HG02870 (cell line): ENCODE measurements at regions not wholly inside any gene's neighbourhood (a gene's known extent, or its start where the extent isn't known, plus 50 kb on each side); places are given as distances from the start of the nearest gene placed in this dataset.

Experiments
- ATAC-seq: cut with Tn5 transposase; IDR thresholded peaks from one replicate; pipeline ENCODE4 v1.9.1; 2021; ENCODE audit warnings: mild to moderate bottlenecking, moderate library complexity; ENCODE audit not compliant: unreplicated experiment

- ATAC-seq: no peak
Measured at GRCh38 chr3:94673876-94674275, 611.0 kb downstream of the NSUN3 start.

- ATAC-seq: no peak
Measured at GRCh38 chr3:94686208-94686607, 623.3 kb downstream of the NSUN3 start.

- ATAC-seq: no peak
Measured at GRCh38 chr3:94693997-94694640, 631.3 kb downstream of the NSUN3 start.

DNA sequence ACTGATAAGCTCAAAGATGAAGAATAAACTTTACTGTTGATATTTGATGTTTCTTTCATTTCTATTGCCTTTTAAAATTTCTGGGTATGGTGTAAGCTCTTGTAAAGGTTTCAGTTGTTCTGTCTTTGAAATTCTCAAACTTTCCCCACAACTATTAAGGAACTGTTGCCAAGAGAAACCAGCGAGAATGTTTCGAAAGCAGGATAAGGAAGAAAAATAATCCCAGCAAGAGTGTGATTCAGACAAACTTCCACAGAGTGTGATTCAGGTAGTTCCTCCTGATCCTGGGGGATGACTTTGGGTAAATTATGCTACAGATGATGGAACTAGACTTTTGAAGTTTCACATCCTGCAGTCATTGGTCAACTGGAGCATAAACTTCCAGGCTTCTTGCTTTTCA, 632.0 kb downstream of the NSUN3 start:
- ATAC-seq: no peak

- no peak for ATAC-seq
Measured at GRCh38 chr3:94704467-94704866, 641.6 kb downstream of the NSUN3 start.

DNA sequence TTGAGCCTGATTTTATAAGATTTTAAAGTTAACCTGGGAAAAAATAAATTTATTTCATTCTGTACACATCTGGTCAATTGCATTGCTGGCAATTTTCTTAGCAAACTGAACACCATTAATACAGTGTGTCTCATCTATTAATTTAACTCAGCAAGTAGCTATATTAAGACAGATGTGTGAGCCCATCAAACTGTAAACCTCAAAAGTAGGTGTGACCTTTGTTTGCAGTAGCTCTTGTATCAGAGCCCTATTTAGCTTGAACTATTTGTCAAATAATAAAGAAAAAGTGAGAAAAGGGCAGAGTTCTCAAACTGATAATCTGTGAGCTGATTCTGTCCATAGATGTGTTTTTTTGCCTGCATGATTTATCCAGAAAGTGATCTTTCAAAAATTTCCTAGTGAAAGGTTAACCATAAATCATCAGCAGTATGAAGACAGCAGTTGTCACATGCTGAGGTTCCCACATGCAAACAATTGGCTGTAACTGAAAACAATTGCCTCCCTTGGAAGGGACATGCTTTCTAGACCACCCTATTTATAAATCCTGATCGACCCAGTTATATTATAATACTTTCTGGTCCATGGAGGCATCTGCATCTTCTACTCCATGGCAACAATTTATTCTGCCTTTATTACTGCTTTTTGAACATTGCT, 646.5 kb downstream of the NSUN3 start:
- no peak for ATAC-seq

DNA sequence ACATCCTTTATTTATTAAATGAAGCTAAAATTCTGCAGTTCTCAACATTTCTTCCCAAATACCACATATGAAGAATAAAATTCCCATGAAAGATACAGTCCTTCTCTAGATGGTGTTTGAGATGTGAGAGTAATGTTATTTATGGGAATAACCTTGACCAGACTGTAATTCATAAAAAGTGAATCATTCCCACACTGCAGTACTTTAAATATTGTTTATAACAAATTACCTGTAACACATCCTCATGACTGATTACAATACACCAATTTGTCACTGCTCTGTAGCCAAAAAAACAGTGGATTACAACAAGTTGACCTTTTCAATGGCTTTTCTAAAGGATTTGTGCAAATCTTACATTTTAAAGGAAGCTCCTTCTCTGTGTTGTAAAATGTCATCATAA, 651.3 kb downstream of the NSUN3 start:
- ATAC-seq: no peak

GRCh38 chr3:94716326-94717018, 653.6 kb downstream of the NSUN3 start:
- ATAC-seq: no peak

GRCh38 chr3:94734206-94734605, 671.3 kb downstream of the NSUN3 start:
- ATAC-seq: no peak

- ATAC-seq: no peak
Measured at GRCh38 chr3:94735354-94735753, 672.5 kb downstream of the NSUN3 start.

- no peak for ATAC-seq
Measured at GRCh38 chr3:94737116-94737515, 674.3 kb downstream of the NSUN3 start.

DNA sequence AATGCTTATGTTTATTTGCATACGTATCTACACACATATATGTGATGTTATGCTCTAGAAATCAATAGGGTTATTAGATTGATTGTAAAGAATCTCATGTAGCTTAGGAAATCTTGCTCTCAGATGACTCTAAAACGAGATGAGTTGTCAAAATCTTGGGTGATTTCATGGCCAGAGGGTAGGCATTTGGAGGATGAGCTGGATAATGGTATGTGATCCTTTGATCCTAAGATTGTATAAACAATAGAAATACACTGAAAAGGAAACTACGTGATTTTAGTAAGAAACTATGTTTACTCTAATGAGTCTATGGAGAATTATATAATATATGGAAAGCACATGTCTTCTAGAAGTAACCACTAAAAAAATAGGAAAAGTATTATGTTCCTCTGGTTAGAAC, 676.6 kb downstream of the NSUN3 start:
- ATAC-seq: no peak

- no peak for ATAC-seq
Measured at GRCh38 chr3:94758751-94759150, 695.9 kb downstream of the NSUN3 start.

DNA sequence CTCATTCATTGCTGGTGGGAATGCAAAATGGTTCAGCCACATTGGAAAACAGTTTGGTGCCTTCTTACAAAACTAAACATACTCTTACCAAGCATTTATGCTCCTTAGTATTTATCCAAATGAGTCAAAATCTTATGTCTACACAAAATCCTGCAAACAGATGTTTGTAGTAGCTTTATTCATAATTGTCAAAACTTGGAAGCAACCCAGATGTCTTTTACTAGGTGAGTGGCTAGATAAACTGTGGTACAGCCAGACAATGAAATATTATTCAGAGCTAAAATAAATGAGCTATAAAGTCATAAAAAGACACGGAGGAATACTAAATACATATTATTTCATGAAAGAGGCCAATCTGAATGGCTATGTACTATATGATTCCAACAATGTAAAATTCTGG, 709.5 kb downstream of the NSUN3 start:
- no peak for ATAC-seq

- no peak for ATAC-seq
Measured at GRCh38 chr3:94775746-94776145, 712.9 kb downstream of the NSUN3 start.

DNA sequence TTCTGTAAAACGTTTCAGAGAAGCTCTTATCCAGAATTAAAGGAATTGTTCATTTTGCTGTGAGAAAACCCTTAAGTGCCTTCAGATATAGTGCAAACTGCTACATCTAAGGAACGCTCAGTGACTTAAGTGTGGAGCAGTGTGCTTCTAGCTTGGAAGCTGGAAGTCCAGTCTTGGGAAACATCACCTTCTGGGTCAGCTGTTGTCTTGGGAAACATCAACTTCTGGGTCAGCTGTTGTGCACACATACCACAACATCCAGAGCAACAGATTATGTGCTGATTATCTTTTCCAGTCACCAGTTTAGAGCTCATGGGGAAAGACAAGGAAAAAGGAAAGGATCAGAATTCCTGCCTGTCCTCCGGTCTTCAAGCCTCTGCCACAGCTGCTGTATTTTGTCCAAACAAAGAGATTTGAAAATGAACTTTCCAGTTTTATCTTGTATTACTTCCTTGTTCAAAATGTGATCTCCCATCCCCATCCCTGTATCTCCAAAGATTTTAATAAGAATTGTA, 713.6 kb downstream of the NSUN3 start:
- ATAC-seq: no peak

DNA sequence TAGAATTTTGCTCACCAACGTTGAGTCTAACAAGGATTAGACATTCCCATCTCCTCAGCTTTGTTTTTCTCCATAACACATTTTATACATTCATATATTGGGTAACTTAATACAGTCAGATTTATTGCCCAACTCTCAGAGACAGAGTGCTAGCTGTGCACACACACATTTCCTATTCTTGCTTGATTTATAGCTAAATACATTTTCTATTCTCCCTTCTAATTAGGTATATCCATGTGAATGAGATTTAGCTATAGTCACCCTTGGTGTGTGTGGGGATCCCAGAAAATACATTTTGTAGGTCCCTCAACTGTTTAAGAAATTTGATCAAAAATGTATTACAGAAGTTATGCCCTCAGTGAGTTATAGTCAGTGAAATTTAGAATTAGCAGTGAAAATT, 715.4 kb downstream of the NSUN3 start:
- ATAC-seq: no peak

- no peak for ATAC-seq
Measured at GRCh38 chr3:94778814-94779494, 716.1 kb downstream of the NSUN3 start.

DNA sequence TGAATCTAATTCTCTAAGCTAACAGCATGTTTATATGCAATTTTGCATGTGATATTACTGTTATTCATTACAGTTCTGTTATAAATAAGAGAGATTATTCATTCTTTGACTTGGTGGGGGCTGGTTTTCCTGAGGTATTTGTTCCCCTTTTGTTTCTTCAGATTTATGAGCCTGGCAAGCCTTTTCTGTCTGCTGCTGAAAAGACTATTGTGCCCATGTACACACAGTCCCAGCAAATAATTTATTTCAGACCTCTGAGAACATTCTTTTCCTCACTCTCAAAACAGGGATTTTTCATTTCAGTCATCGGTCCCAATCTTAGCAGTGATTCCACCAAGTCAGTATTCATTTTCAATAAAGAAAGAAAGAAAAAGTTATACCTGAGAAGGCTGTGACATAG, 716.8 kb downstream of the NSUN3 start:
- no peak for ATAC-seq

GRCh38 chr3:94784274-94784673, 721.4 kb downstream of the NSUN3 start:
- no peak for ATAC-seq

GRCh38 chr3:94787066-94787465, 724.2 kb downstream of the NSUN3 start:
- no peak for ATAC-seq
